Heart left ventricle (tissue), 16 donors: ENCODE measurements at regions not wholly inside any gene's neighbourhood (a gene's known extent, or its start where the extent isn't known, plus 50 kb on each side); places are given as distances from the start of the nearest gene placed in this dataset.
A peak's percentile ranks its signal among the peaks of the same experiment; 100 is the strongest.

Experiments used
- ATAC-seq, 4 donors: fragments of 200-7000 bp; cut with Tn5 transposase; one replicate each; pipeline ENCODE4 v1.9.1; 2020 to 2022; ENCODE audit warnings: moderate library complexity in 4 of 4, mild to moderate bottlenecking in 3 of 4, moderate number of reproducible peaks in 1 of 4
- DNase-seq, 5 donors: peaks; one replicate each; pipeline ENCODE4 v3.0.0-alpha.2; 2020
- H3K27ac ChIP-seq, 12 donors: fragments of 200-600 bp; sonication (generic) in 4 of 12; one replicate each; pipeline versions ENCODE4 v1.5.0 to v1.8.0; 2016 to 2022; ENCODE audit warnings: mild to moderate bottlenecking in 2 of 12
- H3K27me3 ChIP-seq, 9 donors: fragments of 200-600 bp; sonication (generic) in 2 of 9; one replicate each; pipeline versions ENCODE4 v1.5.1 to v1.8.0; 2016 to 2022; ENCODE audit warnings: mild to moderate bottlenecking in 3 of 9
- H3K36me3 ChIP-seq, 9 donors: fragments of 200-600 bp; sonication (generic) in 2 of 9; one replicate each; pipeline versions ENCODE4 v1.5.0 to v1.8.0; 2018 to 2022; ENCODE audit warnings: mild to moderate bottlenecking in 2 of 9
- H3K4me1 ChIP-seq, 12 donors: fragments of 200-600 bp; sonication (generic) in 4 of 12; one replicate each; pipeline versions ENCODE4 v1.5.0 to v1.8.0; 2016 to 2022; ENCODE audit warnings: mild to moderate bottlenecking in 3 of 12
- H3K4me3 ChIP-seq, 12 donors: fragments of 200-600 bp; sonication (generic) in 4 of 12; one replicate each; pipeline versions ENCODE4 v1.5.0 to v1.8.0; 2017 to 2022; ENCODE audit warnings: mild to moderate bottlenecking in 9 of 12, moderate library complexity in 4 of 12
- H3K9me3 ChIP-seq, 12 donors: fragments of 200-600 bp; sonication (generic) in 4 of 12; one replicate each; pipeline versions ENCODE4 v1.5.0 to v1.8.0; 2016 to 2022; ENCODE audit warnings: mild to moderate bottlenecking in 1 of 12
- CTCF ChIP-seq, 12 donors: fragments of 200-600 bp; sonication (generic) in 4 of 12; IDR thresholded peaks; one replicate each; pipeline versions ENCODE4 v1.5.0 to v1.8.0; 2018 to 2022; ENCODE audit warnings: antibody characterized with exemption in 12 of 12, mild to moderate bottlenecking in 5 of 12
- POLR2A ChIP-seq, 2 donors: fragments of 450-650 bp; IDR thresholded peaks; one replicate each; pipeline ENCODE4 v1.6.1; 2017; ENCODE audit warnings: antibody characterized with exemption in 2 of 2, mild to moderate bottlenecking in 2 of 2, moderate library complexity in 2 of 2
- WGBS, 4 donors: extraction: QIAGEN DNeasy Blood & Tissue Kit in 2 of 4; methylation state at CpG; one replicate each; pipeline versions ENCODE4 v1.1.5 to v1.1.7; 2013 to 2018; 5-methylcytosine and 5-hydroxymethylcytosine counted together
- intact Hi-C, 10 donors: fragments of 100-400 bp; cut with DNase I; formaldehyde crosslinking; loops; one replicate each; pipeline versions ENCODE4 v1.11.1 to v1.14.2; 2022
- donor health status: ischemic (EF 13 %, LVEDD 7.1; RV severe dilation, severe dysfunction).
- donor health status: healthy with polysubstance abuse.
- donor health status: DM: no; HTN: yes; CAD: no.
- donor health status: DM: no; HTN: no; CAD: no.
- donor health status: ischemic (EF 25% LVEDD 6.9; RV normal size, moderate dysfunction).
- donor health status: ischemic (EF 25% LVEDD 5.7; RV mildly dilated, moderate dysfunction).
- donor health status: healthy.
- donor health status: DM: yes; HTN: yes; CAD: no.
- donor health status: ischemic (EF 35%, LVEDD 5.7; RV mildly dilated, moderate dysfunction).
- donor health status: nonischemic (EF 11% LVEDD 7.7; RV severe dilation, severe dysfunction).
- donor health status: DM: yes; HTN: yes; CAD: no.
- donor health status: PGD.
- donor health status: ischemic (EF 29% LVEDD 5.4; RV normal size, mild dysfunction).
- donor health status: nonischemic (EF 23%, LVEDD 6.1; RV moderate dilation, normal function).

DNA sequence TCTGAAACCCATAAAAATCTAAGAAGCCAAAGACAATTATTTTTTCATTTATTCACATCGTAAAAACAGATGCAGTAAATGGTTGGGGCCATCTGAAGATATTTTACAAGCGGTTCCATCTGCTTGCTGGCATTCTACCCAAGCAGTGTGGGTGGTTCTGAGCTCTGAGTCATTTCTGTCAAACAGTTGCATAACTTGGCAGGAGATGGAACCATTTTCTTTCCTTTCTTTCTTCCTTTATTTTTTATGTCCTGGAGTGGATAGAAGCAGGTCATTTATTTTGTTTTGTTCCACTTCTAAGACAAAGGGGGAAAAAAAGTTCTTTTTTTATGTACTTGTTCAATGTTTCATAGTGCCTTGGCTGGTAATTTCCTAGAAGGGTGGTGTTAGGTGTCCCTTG lies 1151.9 kb upstream of the GOT2 start:
- ATAC-seq (peak in 3 of 4 donors; percentile 51 to 80 (median 65)), DNase-seq (peak in 4 of 5 donors; percentile 49 to 61 (median 56))
- intact Hi-C loops: no loop called here
- H3K27me3 ChIP-seq: no peaks in the 10 kb centered on the region
- no peaks in the 10 kb centered on the region for H3K4me1 ChIP-seq
- WGBS, 4 donors: 65 to 70% (median 66%) methylated on average over 2 of the region's 2 CpGs
- peak overlapping the region in 1 of 12 donors; percentile 16 for H3K27ac ChIP-seq
- peaks cover 0 to 14% (median 0%) of the 10 kb centered on the region in 12 donors for H3K9me3 ChIP-seq
- H3K4me3 ChIP-seq: no peak overlapping the region
- TF ChIP-seq CTCF (IDR thresholded peaks at IDR 0.05): no peak
- no peak for TF ChIP-seq POLR2A (IDR thresholded peaks at IDR 0.05)
- H3K36me3 ChIP-seq: no peaks in the 10 kb centered on the region

GRCh38 chr16:59881376-59881775 lies 1147.3 kb upstream of the GOT2 start:
- Histone ChIP-seq H3K27ac (no peak overlapping the region), H3K27me3 (no peaks in the 10 kb centered on the region), H3K9me3 (no peaks in the 10 kb centered on the region), H3K4me3 (no peak overlapping the region), H3K36me3 (no peaks in the 10 kb centered on the region), H3K4me1 (no peaks in the 10 kb centered on the region)
- 58 to 61% (median 59%) methylated on average over 3 of the region's 3 CpGs for whole genome bisulfite sequencing, 4 donors
- ATAC-seq (no peak), DNase-seq (no peak)
- intact Hi-C loops: no loop called here
- TF ChIP-seq CTCF (IDR thresholded peaks at IDR 0.05) (no peak), POLR2A (IDR thresholded peaks at IDR 0.05) (no peak)

DNA sequence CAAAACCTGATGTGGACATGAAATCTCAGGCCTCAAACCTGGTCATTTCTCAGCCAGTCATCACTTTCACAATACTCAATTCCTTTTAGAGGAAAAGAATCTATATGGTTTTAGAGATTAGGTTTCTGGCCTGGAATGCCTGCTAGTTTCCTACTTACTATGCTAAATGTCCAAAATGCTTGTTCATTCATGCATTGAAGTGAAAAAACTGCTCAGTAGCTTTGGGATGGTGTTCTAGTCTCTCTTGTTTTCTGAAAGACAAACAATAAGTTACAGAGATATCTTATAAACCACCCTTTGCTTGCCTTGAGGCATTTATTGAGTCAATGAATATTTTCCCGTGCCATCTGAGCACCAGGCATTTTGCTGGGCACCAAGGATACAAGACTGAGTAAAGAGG lies 1146.5 kb upstream of the GOT2 start:
- DNase-seq (no peak), ATAC-seq (no peak)

DNA sequence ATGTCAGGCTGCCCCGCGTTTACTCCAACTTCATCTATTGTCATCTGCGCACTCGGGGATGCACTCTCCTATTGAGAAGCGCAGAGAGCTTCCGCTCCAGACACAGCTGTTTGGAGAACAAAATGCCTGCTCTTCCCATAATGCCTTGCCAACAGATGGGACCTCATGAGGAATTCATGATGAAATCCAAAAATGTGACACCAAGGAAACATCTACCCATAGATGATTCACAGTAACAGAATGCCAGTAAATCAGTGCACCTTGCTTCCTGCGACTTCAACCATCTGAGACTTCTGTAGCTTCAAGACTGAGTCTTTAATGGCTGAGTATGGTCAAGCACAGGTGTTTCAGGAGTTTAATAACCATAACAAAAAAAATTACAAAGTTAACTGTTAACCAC lies 1144.9 kb upstream of the GOT2 start:
- TF ChIP-seq POLR2A (IDR thresholded peaks at IDR 0.05) (no peak), CTCF (IDR thresholded peaks at IDR 0.05) (no peak)
- Histone ChIP-seq H3K36me3 (no peaks in the 10 kb centered on the region), H3K27ac (no peak overlapping the region), H3K4me3 (no peak overlapping the region), H3K4me1 (no peaks in the 10 kb centered on the region), H3K27me3 (peaks cover 0 to 2% (median 0%) of the 10 kb centered on the region in 9 donors), H3K9me3 (no peaks in the 10 kb centered on the region)
- no peak for ATAC-seq
- no peak for DNase-seq
- intact Hi-C loops: no loop called here
- WGBS, 4 donors: 84 to 96% (median 93%) methylated on average over 7 of the region's 7 CpGs

More for the DNA sequence above, 1146.5 kb upstream of the GOT2 start:
- H3K4me3 ChIP-seq: no peak overlapping the region
- no peaks in the 10 kb centered on the region for H3K4me1 ChIP-seq
- no peak overlapping the region for H3K27ac ChIP-seq
- TF ChIP-seq POLR2A (IDR thresholded peaks at IDR 0.05) (no peak), CTCF (IDR thresholded peaks at IDR 0.05) (no peak)
- no peaks in the 10 kb centered on the region for H3K9me3 ChIP-seq
- no peaks in the 10 kb centered on the region for H3K36me3 ChIP-seq
- WGBS, 4 donors: 62 to 81% (median 71%) methylated on average over 1 of the region's 1 CpG
- no peaks in the 10 kb centered on the region for H3K27me3 ChIP-seq
- intact Hi-C loops: no loop called here
